Activated naive CD4-positive, alpha-beta T cell treated with anti-CD3 and anti-CD28 coated beads for 36 hours (primary cell): ENCODE measurements at regions not wholly inside any gene's neighbourhood (a gene's known extent, or its start where the extent isn't known, plus 50 kb on each side); places are given as distances from the start of the nearest gene placed in this dataset.

ENCODE experiments used
- CTCF ChIA-PET: fragments of 350-600 bp; sonication (Branson Sonifier 250); formaldehyde crosslinking; loops from one replicate; lab custom pipeline; 2021; ENCODE audit warnings: antibody characterized with exemption; lab: Charles Lee
- DNase-seq: peaks from one replicate; pipeline ENCODE4 v3.0.0-alpha.2; 2020
- H3K27ac Mint-ChIP-seq: one replicate; pipeline ENCODE4 v1.8.0; 2021; ENCODE audit warnings: mild to moderate bottlenecking, mixed read lengths
- H3K27me3 Mint-ChIP-seq: one replicate; pipeline ENCODE4 v1.8.0; 2021; ENCODE audit warnings: low read depth, mixed read lengths
- H3K36me3 Mint-ChIP-seq: one replicate; pipeline ENCODE4 v1.8.0; 2021; ENCODE audit warnings: low read depth, mixed read lengths
- H3K4me1 Mint-ChIP-seq: one replicate; pipeline ENCODE4 v1.8.0; 2021; ENCODE audit warnings: low read depth, mixed read lengths
- H3K4me3 Mint-ChIP-seq: one replicate; pipeline ENCODE4 v1.8.0; 2021; ENCODE audit warnings: mild to moderate bottlenecking, moderate library complexity, mixed read lengths
- H3K9me3 Mint-ChIP-seq: one replicate; pipeline ENCODE4 v1.8.0; 2021; ENCODE audit warnings: mixed read lengths
- intact Hi-C: fragments of 100-400 bp; cut with micrococcal nuclease; formaldehyde crosslinking; loops from one replicate; pipeline ENCODE4 v1.15.1; 2023

- H3K36me3 Mint-ChIP-seq, result no peaks in the 10 kb centered on the region
- no peak overlapping the region for H3K4me3 Mint-ChIP-seq
- DNase-seq, result no peak
- H3K27ac Mint-ChIP-seq, result no peak overlapping the region
- H3K4me1 Mint-ChIP-seq, result no peaks in the 10 kb centered on the region
- intact Hi-C loops, result no loop called here
- no peaks in the 10 kb centered on the region for H3K9me3 Mint-ChIP-seq
- CTCF ChIA-PET, result no interaction called here
- peaks cover 6% of the 10 kb centered on the region for H3K27me3 Mint-ChIP-seq
Measured at GRCh38 chr7:32158751-32159745, 88.8 kb upstream of the PDE1C start.

- Mint-ChIP-seq H3K4me1 (no peaks in the 10 kb centered on the region), H3K9me3 (no peaks in the 10 kb centered on the region), H3K36me3 (no peaks in the 10 kb centered on the region), H3K27me3 (peaks cover 8% of the 10 kb centered on the region), H3K27ac (no peak overlapping the region), H3K4me3 (no peak overlapping the region)
- DNase-seq, result no peak
- CTCF ChIA-PET, result no interaction called here
- intact Hi-C loops, result no loop called here
Measured at GRCh38 chr7:32158076-32158475, 87.9 kb upstream of the PDE1C start.

- Mint-ChIP-seq H3K27ac (no peak overlapping the region), H3K27me3 (peaks cover 8% of the 10 kb centered on the region), H3K4me3 (no peak overlapping the region), H3K4me1 (no peaks in the 10 kb centered on the region), H3K9me3 (no peaks in the 10 kb centered on the region), H3K36me3 (no peaks in the 10 kb centered on the region)
- intact Hi-C loops, result no loop called here
- CTCF ChIA-PET, result no interaction called here
- DNase-seq, result no peak
Measured at GRCh38 chr7:32155712-32156111, 85.5 kb upstream of the PDE1C start.

GRCh38 chr7:32154797-32155196, 84.6 kb upstream of the PDE1C start:
- CTCF ChIA-PET, result no interaction called here
- no peak overlapping the region for H3K4me3 Mint-ChIP-seq
- no peaks in the 10 kb centered on the region for H3K4me1 Mint-ChIP-seq
- no peaks in the 10 kb centered on the region for H3K36me3 Mint-ChIP-seq
- H3K27ac Mint-ChIP-seq, result no peak overlapping the region
- no peak for DNase-seq
- no peaks in the 10 kb centered on the region for H3K9me3 Mint-ChIP-seq
- intact Hi-C loops, result no loop called here
- peaks cover 8% of the 10 kb centered on the region for H3K27me3 Mint-ChIP-seq

- CTCF ChIA-PET, result no interaction called here
- H3K4me3 Mint-ChIP-seq, result no peak overlapping the region
- H3K36me3 Mint-ChIP-seq, result no peaks in the 10 kb centered on the region
- peaks cover 6% of the 10 kb centered on the region for H3K27me3 Mint-ChIP-seq
- DNase-seq, result no peak
- no peak overlapping the region for H3K27ac Mint-ChIP-seq
- no peaks in the 10 kb centered on the region for H3K9me3 Mint-ChIP-seq
- intact Hi-C loops, result no loop called here
- no peaks in the 10 kb centered on the region for H3K4me1 Mint-ChIP-seq
Measured at GRCh38 chr7:32153006-32153405, 82.8 kb upstream of the PDE1C start.

- DNase-seq, result no peak
- no peaks in the 10 kb centered on the region for H3K36me3 Mint-ChIP-seq
- intact Hi-C loops, result no loop called here
- H3K4me1 Mint-ChIP-seq, result no peaks in the 10 kb centered on the region
- no peaks in the 10 kb centered on the region for H3K9me3 Mint-ChIP-seq
- CTCF ChIA-PET, result no interaction called here
- no peak overlapping the region for H3K4me3 Mint-ChIP-seq
- peaks cover 6% of the 10 kb centered on the region for H3K27me3 Mint-ChIP-seq
- no peak overlapping the region for H3K27ac Mint-ChIP-seq
Measured at GRCh38 chr7:32152576-32152975, 82.4 kb upstream of the PDE1C start.

- intact Hi-C loops, result no loop called here
- Mint-ChIP-seq H3K27me3 (peaks cover 6% of the 10 kb centered on the region), H3K9me3 (no peaks in the 10 kb centered on the region), H3K36me3 (no peaks in the 10 kb centered on the region), H3K4me3 (no peak overlapping the region), H3K4me1 (no peaks in the 10 kb centered on the region), H3K27ac (no peak overlapping the region)
- DNase-seq, result no peak
- CTCF ChIA-PET, result no interaction called here
Measured at GRCh38 chr7:32150589-32150988, 80.4 kb upstream of the PDE1C start.

- intact Hi-C loops, result no loop called here
- Mint-ChIP-seq H3K4me3 (no peak overlapping the region), H3K27ac (no peak overlapping the region), H3K36me3 (no peaks in the 10 kb centered on the region), H3K4me1 (no peaks in the 10 kb centered on the region), H3K27me3 (peaks cover 6% of the 10 kb centered on the region), H3K9me3 (peaks cover under 1% of the 10 kb centered on the region)
- DNase-seq, result no peak
- CTCF ChIA-PET, result no interaction called here
Measured at GRCh38 chr7:32150039-32150438, 79.8 kb upstream of the PDE1C start.

- H3K4me1 Mint-ChIP-seq, result no peaks in the 10 kb centered on the region
Measured at GRCh38 chr7:32147546-32148268, 77.5 kb upstream of the PDE1C start.

GRCh38 chr7:32145911-32146310, 75.7 kb upstream of the PDE1C start:
- Mint-ChIP-seq H3K4me1 (no peaks in the 10 kb centered on the region), H3K27me3 (no peaks in the 10 kb centered on the region), H3K9me3 (peaks cover 2% of the 10 kb centered on the region), H3K27ac (no peak overlapping the region), H3K36me3 (no peaks in the 10 kb centered on the region), H3K4me3 (no peak overlapping the region)
- CTCF ChIA-PET, result no interaction called here
- DNase-seq, result no peak
- intact Hi-C loops, result no loop called here

More at GRCh38 chr7:32147546-32148268, 77.5 kb upstream of the PDE1C start:
- H3K9me3 Mint-ChIP-seq, result peaks cover 2% of the 10 kb centered on the region
- no peaks in the 10 kb centered on the region for H3K36me3 Mint-ChIP-seq
- intact Hi-C loops, result no loop called here
- no peak overlapping the region for H3K4me3 Mint-ChIP-seq
- CTCF ChIA-PET, result no interaction called here
- H3K27me3 Mint-ChIP-seq, result no peaks in the 10 kb centered on the region
- H3K27ac Mint-ChIP-seq, result no peak overlapping the region
- no peak for DNase-seq

GRCh38 chr7:32144676-32145075, 74.5 kb upstream of the PDE1C start:
- CTCF ChIA-PET, result interaction anchor here (0.6 kb wide), 1 partner anchor 656 kb away, joined by 3 read pairs; no protein-coding TSS in a partner anchor
- Mint-ChIP-seq H3K27me3 (no peaks in the 10 kb centered on the region), H3K36me3 (no peaks in the 10 kb centered on the region), H3K4me3 (no peak overlapping the region), H3K27ac (no peak overlapping the region), H3K4me1 (no peaks in the 10 kb centered on the region), H3K9me3 (peaks cover 2% of the 10 kb centered on the region)
- no peak for DNase-seq
- intact Hi-C loops, result no loop called here

GRCh38 chr7:32143301-32143700, 73.1 kb upstream of the PDE1C start:
- Mint-ChIP-seq H3K27ac (no peak overlapping the region), H3K4me1 (no peaks in the 10 kb centered on the region), H3K36me3 (no peaks in the 10 kb centered on the region), H3K9me3 (peaks cover 4% of the 10 kb centered on the region), H3K27me3 (no peaks in the 10 kb centered on the region), H3K4me3 (no peak overlapping the region)
- CTCF ChIA-PET, result interaction anchor here (0.7 kb wide), 1 partner anchor 148 kb away, joined by 3 read pairs; no protein-coding TSS in a partner anchor
- intact Hi-C loops, result no loop called here
- no peak for DNase-seq
